ENCODE measurements at regions not wholly inside any gene's neighbourhood (a gene's known extent, or its start where the extent isn't known, plus 50 kb on each side); places are given as distances from the start of the nearest gene placed in this dataset.

DNA sequence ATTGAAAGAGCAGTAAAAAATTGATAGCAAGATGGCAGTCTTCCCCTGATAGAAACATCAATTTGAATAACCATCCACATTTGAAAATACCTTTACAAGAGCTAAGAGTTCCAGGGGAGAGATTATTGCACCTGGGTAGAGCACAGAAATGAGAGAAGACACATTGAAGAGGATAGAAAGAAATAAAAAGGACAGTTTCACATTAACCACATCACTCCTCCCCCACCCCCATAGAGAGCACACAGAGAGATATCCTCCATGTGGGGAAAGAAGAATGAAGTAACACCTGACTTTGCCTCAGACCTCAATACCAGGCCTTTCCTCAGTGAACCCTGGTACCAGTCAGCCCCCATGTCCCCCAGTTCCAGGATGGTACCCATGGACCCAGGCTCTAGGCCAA lies 486.7 kb downstream of the FAM181B start:
- TF ChIP-seq, protein P1, sequence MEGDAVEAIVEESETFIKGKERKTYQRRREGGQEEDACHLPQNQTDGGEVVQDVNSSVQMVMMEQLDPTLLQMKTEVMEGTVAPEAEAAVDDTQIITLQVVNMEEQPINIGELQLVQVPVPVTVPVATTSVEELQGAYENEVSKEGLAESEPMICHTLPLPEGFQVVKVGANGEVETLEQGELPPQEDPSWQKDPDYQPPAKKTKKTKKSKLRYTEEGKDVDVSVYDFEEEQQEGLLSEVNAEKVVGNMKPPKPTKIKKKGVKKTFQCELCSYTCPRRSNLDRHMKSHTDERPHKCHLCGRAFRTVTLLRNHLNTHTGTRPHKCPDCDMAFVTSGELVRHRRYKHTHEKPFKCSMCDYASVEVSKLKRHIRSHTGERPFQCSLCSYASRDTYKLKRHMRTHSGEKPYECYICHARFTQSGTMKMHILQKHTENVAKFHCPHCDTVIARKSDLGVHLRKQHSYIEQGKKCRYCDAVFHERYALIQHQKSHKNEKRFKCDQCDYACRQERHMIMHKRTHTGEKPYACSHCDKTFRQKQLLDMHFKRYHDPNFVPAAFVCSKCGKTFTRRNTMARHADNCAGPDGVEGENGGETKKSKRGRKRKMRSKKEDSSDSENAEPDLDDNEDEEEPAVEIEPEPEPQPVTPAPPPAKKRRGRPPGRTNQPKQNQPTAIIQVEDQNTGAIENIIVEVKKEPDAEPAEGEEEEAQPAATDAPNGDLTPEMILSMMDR (IDR thresholded peaks at IDR 0.05) = no peak
- TF ChIP-seq POLR2A (IDR thresholded peaks at IDR 0.05) (no peak), EP300 (IDR thresholded peaks at IDR 0.05) (no peak)

Measured in sigmoid colon (tissue), 4 donors.